GM04504 (cell line): ENCODE measurements at regions not wholly inside any gene's neighbourhood (a gene's known extent, or its start where the extent isn't known, plus 50 kb on each side); places are given as distances from the start of the nearest gene placed in this dataset.

Experiments used
- DNase-seq: peaks from one replicate; pipeline ENCODE4 v3.0.0-alpha.2; 2012; ENCODE audit warnings: low read depth

- no peak for DNase-seq
These were observed 63.0 kb downstream of the NCOR2 start for GRCh38 chr12:124504273-124505000.

- DNase-seq, result no peak
These were observed 64.1 kb downstream of the NCOR2 start for GRCh38 chr12:124503305-124503704.

- no peak for DNase-seq
These were observed 65.0 kb downstream of the NCOR2 start for GRCh38 chr12:124502379-124502778.

- DNase-seq, result no peak
These were observed 65.6 kb downstream of the NCOR2 start for GRCh38 chr12:124501827-124502226.

GRCh38 chr12:124501112-124501561 is 66.3 kb downstream of the NCOR2 start:
- DNase-seq, result no peak

GRCh38 chr12:124499898-124500244 is 67.5 kb downstream of the NCOR2 start:
- no peak for DNase-seq

- no peak for DNase-seq
These were observed 68.1 kb downstream of the NCOR2 start for GRCh38 chr12:124499190-124499753.

GRCh38 chr12:124498275-124499189 is 68.9 kb downstream of the NCOR2 start:
- DNase-seq, result no peak

GRCh38 chr12:124497658-124498057 is 69.8 kb downstream of the NCOR2 start:
- peak; percentile 78 for DNase-seq

- DNase-seq, result no peak
These were observed 70.4 kb downstream of the NCOR2 start for GRCh38 chr12:124497039-124497438.

GRCh38 chr12:124496584-124496983 is 70.8 kb downstream of the NCOR2 start:
- DNase-seq, result no peak

- no peak for DNase-seq
These were observed 72.0 kb downstream of the NCOR2 start for GRCh38 chr12:124495194-124495983.

- DNase-seq, result no peak
These were observed 72.7 kb downstream of the NCOR2 start for GRCh38 chr12:124494751-124495129.

- DNase-seq, result no peak
These were observed 73.3 kb downstream of the NCOR2 start for GRCh38 chr12:124493809-124494750.

GRCh38 chr12:124492879-124493808 is 74.3 kb downstream of the NCOR2 start:
- no peak for DNase-seq

- DNase-seq, result no peak
These were observed 75.5 kb downstream of the NCOR2 start for GRCh38 chr12:124491856-124492420.

GRCh38 chr12:124491310-124491709 is 76.1 kb downstream of the NCOR2 start:
- DNase-seq, result no peak

- no peak for DNase-seq
These were observed 76.7 kb downstream of the NCOR2 start for GRCh38 chr12:124490584-124491305.
